ENCODE measurements at regions not wholly inside any gene's neighbourhood (a gene's known extent, or its start where the extent isn't known, plus 50 kb on each side); places are given as distances from the start of the nearest gene placed in this dataset.

DNA sequence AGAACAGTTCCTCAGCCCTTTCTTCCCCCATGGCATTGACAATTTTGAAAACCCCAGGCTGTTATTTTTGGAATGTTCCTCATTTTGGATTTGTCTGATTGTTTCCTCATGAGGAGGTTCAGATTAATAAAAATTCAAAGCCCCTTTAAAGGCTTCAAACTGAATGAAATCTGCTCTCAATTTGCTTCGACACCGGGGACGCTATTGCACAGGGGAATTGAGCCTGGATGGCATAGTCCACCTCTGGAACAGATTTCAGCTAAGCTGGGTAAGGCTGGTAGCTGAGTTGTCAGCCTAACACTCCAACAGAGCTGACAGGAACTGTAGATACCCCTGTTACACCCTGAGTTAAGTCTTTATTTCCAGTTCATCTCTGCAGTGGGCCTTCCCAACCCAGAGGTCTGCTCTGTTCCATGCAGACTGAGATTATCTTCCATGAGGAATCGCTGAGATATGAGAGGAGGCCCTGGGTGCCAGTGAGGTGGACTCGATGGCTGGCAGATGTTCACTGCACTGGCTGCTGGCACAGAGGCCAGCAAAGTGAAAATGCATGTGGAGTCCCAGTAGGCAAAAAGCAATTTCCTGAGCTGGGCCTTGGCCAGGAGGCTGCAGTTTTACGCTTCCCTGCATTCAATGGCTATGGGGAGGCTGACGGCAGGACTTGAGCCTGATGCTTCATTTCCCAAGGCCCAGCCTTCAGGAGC, 73.3 kb upstream of the PAX1 start:
- no peak overlapping the region for H3K27ac Mint-ChIP-seq
- Histone ChIP-seq H3K9me2 (ENCODE audit: insufficient read depth) (no peaks in the 10 kb centered on the region), H4K20me1 (replicated peaks; ENCODE audit: insufficient read depth) (no peaks in the 10 kb centered on the region), H3K27ac (ENCODE audit: low read depth) (no peak overlapping the region), H3K4me3 (no peak overlapping the region), H3K4me2 (no peak overlapping the region), H3K36me3 (ENCODE audit: insufficient read depth) (no peaks in the 10 kb centered on the region), H3K27me3 (ENCODE audit: insufficient read depth) (no peaks in the 10 kb centered on the region), H2AFZ (0 out of 2 replicates have a peak overlapping the region, but pooled peaks have one; percentile 38), H3K79me2 (replicated peaks; ENCODE audit: insufficient read depth) (no peaks in the 10 kb centered on the region), H3K4me1 (ENCODE audit: insufficient read depth) (no peaks in the 10 kb centered on the region), H3F3A (replicated peaks; ENCODE audit: low read depth) (no peaks in the 10 kb centered on the region)
- H3K4me1 Mint-ChIP-seq = no peaks in the 10 kb centered on the region
- H3K27me3 Mint-ChIP-seq (ENCODE audit: insufficient read depth, low read depth, poor library complexity) = no peaks in the 10 kb centered on the region
- no peaks in the 10 kb centered on the region for H3K36me3 Mint-ChIP-seq (ENCODE audit: low read depth)
- TF ChIP-seq, protein P1, sequence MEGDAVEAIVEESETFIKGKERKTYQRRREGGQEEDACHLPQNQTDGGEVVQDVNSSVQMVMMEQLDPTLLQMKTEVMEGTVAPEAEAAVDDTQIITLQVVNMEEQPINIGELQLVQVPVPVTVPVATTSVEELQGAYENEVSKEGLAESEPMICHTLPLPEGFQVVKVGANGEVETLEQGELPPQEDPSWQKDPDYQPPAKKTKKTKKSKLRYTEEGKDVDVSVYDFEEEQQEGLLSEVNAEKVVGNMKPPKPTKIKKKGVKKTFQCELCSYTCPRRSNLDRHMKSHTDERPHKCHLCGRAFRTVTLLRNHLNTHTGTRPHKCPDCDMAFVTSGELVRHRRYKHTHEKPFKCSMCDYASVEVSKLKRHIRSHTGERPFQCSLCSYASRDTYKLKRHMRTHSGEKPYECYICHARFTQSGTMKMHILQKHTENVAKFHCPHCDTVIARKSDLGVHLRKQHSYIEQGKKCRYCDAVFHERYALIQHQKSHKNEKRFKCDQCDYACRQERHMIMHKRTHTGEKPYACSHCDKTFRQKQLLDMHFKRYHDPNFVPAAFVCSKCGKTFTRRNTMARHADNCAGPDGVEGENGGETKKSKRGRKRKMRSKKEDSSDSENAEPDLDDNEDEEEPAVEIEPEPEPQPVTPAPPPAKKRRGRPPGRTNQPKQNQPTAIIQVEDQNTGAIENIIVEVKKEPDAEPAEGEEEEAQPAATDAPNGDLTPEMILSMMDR (conservative IDR thresholded peaks at IDR 0.05; ENCODE audit: low read depth in 2 of 2) = peak; percentile 12 to 29; a peak in 1 of 4 replicates
- TF ChIP-seq ZNF331 (CRISPR knock-in tag; IDR thresholded peaks at IDR 0.05; ENCODE audit: low read depth) = no peak
- no peak for DNase-seq (ENCODE audit: low spot score)
- H3K4me3 Mint-ChIP-seq = no peak overlapping the region
- H3K9me3 Mint-ChIP-seq = no peaks in the 10 kb centered on the region
- no peak for ATAC-seq

- Mint-ChIP-seq H3K27me3 (ENCODE audit: insufficient read depth, low read depth, poor library complexity) (no peaks in the 10 kb centered on the region), H3K9me3 (peaks cover 8% of the 10 kb centered on the region), H3K4me1 (no peaks in the 10 kb centered on the region; the same call in 2 of the 3 replicates), H3K27ac (no peak overlapping the region), H3K36me3 (ENCODE audit: low read depth) (no peaks in the 10 kb centered on the region; the same call in 2 of the 3 replicates), H3K4me3 (no peak overlapping the region)
- H2AFZ ChIP-seq = no peak overlapping the region
- no peak overlapping the region for H3K4me2 ChIP-seq
- no peaks in the 10 kb centered on the region for H3K27me3 ChIP-seq (ENCODE audit: insufficient read depth)
- no peak overlapping the region for H3K27ac ChIP-seq (ENCODE audit: low read depth)
- no peaks in the 10 kb centered on the region for H3K79me2 ChIP-seq (replicated peaks; ENCODE audit: insufficient read depth)
- no peaks in the 10 kb centered on the region for H3K9me2 ChIP-seq (ENCODE audit: insufficient read depth)
- no peak for DNase-seq (ENCODE audit: low spot score)
- no peaks in the 10 kb centered on the region for H4K20me1 ChIP-seq (replicated peaks; ENCODE audit: insufficient read depth)
- H3K4me3 ChIP-seq = no peak overlapping the region
- H3K36me3 ChIP-seq (ENCODE audit: insufficient read depth) = peaks cover 4% of the 10 kb centered on the region; the same call in 1 of the 2 replicates
- H3F3A ChIP-seq (replicated peaks; ENCODE audit: low read depth) = no peaks in the 10 kb centered on the region
- ATAC-seq = no peak
- no peaks in the 10 kb centered on the region for H3K4me1 ChIP-seq (ENCODE audit: insufficient read depth)
- no peak for TF ChIP-seq ZNF331 (CRISPR knock-in tag; IDR thresholded peaks at IDR 0.05; ENCODE audit: low read depth)
- TF ChIP-seq, protein P2, sequence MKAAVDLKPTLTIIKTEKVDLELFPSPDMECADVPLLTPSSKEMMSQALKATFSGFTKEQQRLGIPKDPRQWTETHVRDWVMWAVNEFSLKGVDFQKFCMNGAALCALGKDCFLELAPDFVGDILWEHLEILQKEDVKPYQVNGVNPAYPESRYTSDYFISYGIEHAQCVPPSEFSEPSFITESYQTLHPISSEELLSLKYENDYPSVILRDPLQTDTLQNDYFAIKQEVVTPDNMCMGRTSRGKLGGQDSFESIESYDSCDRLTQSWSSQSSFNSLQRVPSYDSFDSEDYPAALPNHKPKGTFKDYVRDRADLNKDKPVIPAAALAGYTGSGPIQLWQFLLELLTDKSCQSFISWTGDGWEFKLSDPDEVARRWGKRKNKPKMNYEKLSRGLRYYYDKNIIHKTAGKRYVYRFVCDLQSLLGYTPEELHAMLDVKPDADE (IDR thresholded peaks at IDR 0.05) = no peak
- no peak for TF ChIP-seq ZNF114 (CRISPR knock-in tag; IDR thresholded peaks at IDR 0.05)
- no peak for TF ChIP-seq CREB1 (CRISPR knock-in tag; IDR thresholded peaks at IDR 0.05; ENCODE audit: low read depth)
- no peak for TF ChIP-seq STAT1 (IDR thresholded peaks at IDR 0.05; ENCODE audit: unreplicated experiment)
- TF ChIP-seq REST (IDR thresholded peaks at IDR 0.05; ENCODE audit: unreplicated experiment) = no peak
- TF ChIP-seq JUNB (IDR thresholded peaks at IDR 0.05; ENCODE audit: unreplicated experiment) = no peak
These were observed 76.7 kb upstream of the PAX1 start for GRCh38 chr20:21628800-21629199.
